Heart left ventricle (tissue), 13 donors: ENCODE measurements at regions not wholly inside any gene's neighbourhood (a gene's known extent, or its start where the extent isn't known, plus 50 kb on each side); places are given as distances from the start of the nearest gene placed in this dataset.

Experiments used
- POLR2A ChIP-seq, 2 donors: fragments of 450-650 bp; IDR thresholded peaks; one replicate each; pipeline ENCODE4 v1.6.1; 2017; ENCODE audit warnings: antibody characterized with exemption in 2 of 2, mild to moderate bottlenecking in 2 of 2, moderate library complexity in 2 of 2
- TF ChIP-seq, protein P1 (sequence below), 12 donors: fragments of 200-600 bp; sonication (generic) in 4 of 12; IDR thresholded peaks; one replicate each; pipeline versions ENCODE4 v1.5.0 to v1.8.0; 2018 to 2022; ENCODE audit warnings: antibody characterized with exemption in 12 of 12, mild to moderate bottlenecking in 5 of 12
- donor health status: ischemic (EF 13 %, LVEDD 7.1; RV severe dilation, severe dysfunction).
- donor health status: DM: no; HTN: yes; CAD: no.
- donor health status: DM: no; HTN: no; CAD: no.
- donor health status: ischemic (EF 25% LVEDD 6.9; RV normal size, moderate dysfunction).
- donor health status: ischemic (EF 25% LVEDD 5.7; RV mildly dilated, moderate dysfunction).
- donor health status: ischemic (EF 35%, LVEDD 5.7; RV mildly dilated, moderate dysfunction).
- donor health status: nonischemic (EF 11% LVEDD 7.7; RV severe dilation, severe dysfunction).
- donor health status: DM: yes; HTN: yes; CAD: no.
- donor health status: PGD.
- donor health status: ischemic (EF 29% LVEDD 5.4; RV normal size, mild dysfunction).
- donor health status: nonischemic (EF 23%, LVEDD 6.1; RV moderate dilation, normal function).

DNA sequence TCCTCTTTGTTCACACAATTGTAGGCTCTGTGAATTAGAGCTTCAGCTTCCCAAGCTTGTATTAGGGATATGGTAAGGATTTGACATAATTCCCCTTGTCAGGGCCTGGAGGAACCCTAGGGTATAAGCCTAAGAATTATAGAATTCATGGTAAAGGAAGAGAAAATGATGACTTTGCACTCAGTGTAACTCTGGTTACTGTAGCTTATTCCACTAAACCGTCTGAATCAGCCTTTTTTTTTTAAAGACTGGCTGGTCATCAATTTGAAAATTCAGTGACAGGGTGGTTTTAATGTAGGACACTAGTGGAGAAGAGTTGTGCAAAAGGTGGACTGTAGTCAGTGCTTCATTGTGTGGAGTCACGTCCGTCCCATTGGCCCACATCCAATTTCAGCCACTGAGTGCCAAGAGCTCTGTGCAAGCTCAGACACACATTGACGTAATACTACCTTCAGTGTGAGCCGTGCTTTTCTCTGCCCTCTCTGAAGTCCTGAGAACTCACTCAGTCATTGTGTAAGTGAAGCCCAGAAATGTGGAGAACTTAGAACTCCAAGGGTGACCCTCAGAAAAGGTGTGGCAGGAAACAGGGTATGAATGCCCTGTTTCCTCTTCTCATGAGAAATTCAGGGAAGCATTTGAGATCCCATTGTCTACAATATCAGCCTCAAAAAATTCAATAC is 449.8 kb downstream of the C4orf33 start:
- TF ChIP-seq, protein P1, sequence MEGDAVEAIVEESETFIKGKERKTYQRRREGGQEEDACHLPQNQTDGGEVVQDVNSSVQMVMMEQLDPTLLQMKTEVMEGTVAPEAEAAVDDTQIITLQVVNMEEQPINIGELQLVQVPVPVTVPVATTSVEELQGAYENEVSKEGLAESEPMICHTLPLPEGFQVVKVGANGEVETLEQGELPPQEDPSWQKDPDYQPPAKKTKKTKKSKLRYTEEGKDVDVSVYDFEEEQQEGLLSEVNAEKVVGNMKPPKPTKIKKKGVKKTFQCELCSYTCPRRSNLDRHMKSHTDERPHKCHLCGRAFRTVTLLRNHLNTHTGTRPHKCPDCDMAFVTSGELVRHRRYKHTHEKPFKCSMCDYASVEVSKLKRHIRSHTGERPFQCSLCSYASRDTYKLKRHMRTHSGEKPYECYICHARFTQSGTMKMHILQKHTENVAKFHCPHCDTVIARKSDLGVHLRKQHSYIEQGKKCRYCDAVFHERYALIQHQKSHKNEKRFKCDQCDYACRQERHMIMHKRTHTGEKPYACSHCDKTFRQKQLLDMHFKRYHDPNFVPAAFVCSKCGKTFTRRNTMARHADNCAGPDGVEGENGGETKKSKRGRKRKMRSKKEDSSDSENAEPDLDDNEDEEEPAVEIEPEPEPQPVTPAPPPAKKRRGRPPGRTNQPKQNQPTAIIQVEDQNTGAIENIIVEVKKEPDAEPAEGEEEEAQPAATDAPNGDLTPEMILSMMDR (IDR thresholded peaks at IDR 0.05) = no peak
- no peak for TF ChIP-seq POLR2A (IDR thresholded peaks at IDR 0.05)
